ENCODE measurements at regions not wholly inside any gene's neighbourhood (a gene's known extent, or its start where the extent isn't known, plus 50 kb on each side); places are given as distances from the start of the nearest gene placed in this dataset.

GRCh38 chr13:53200498-53201453 lies 172.2 kb downstream of the OLFM4 start:
- peak; percentile 17 to 48 (median 45) for DNase-seq (ENCODE audit: low read depth in 4 of 4, low spot score in 2 of 4)

GRCh38 chr13:53201454-53202225 lies 173.0 kb downstream of the OLFM4 start:
- no peak for DNase-seq (ENCODE audit: low read depth in 4 of 4, low spot score in 2 of 4)

- no peak for DNase-seq (ENCODE audit: low read depth in 4 of 4, low spot score in 2 of 4)
Observed at GRCh38 chr13:53204598-53204997, 176.0 kb downstream of the OLFM4 start.

- no peak for DNase-seq (ENCODE audit: low read depth in 4 of 4, low spot score in 2 of 4)
Observed at GRCh38 chr13:53206455-53206854, 177.8 kb downstream of the OLFM4 start.

- DNase-seq (ENCODE audit: low read depth in 4 of 4, low spot score in 2 of 4): no peak
Observed at GRCh38 chr13:53207556-53207955, 178.9 kb downstream of the OLFM4 start.

- DNase-seq (ENCODE audit: low read depth in 4 of 4, low spot score in 2 of 4): no peak
Observed at GRCh38 chr13:53214433-53214832, 185.8 kb downstream of the OLFM4 start.

GRCh38 chr13:53215563-53215962 lies 186.9 kb downstream of the OLFM4 start:
- DNase-seq (ENCODE audit: low read depth in 4 of 4, low spot score in 2 of 4): no peak

- no peak for DNase-seq (ENCODE audit: low read depth in 4 of 4, low spot score in 2 of 4)
Observed at GRCh38 chr13:53216773-53217172, 188.2 kb downstream of the OLFM4 start.

GRCh38 chr13:53217194-53217593 lies 188.6 kb downstream of the OLFM4 start:
- no peak for DNase-seq (ENCODE audit: low read depth in 4 of 4, low spot score in 2 of 4)

- no peak for DNase-seq (ENCODE audit: low read depth in 4 of 4, low spot score in 2 of 4)
Observed at GRCh38 chr13:53220038-53220437, 191.4 kb downstream of the OLFM4 start.

GRCh38 chr13:53237696-53238095 lies 209.1 kb downstream of the OLFM4 start:
- DNase-seq (ENCODE audit: low read depth in 4 of 4, low spot score in 2 of 4): no peak

- DNase-seq (ENCODE audit: low read depth in 4 of 4, low spot score in 2 of 4): no peak
Observed at GRCh38 chr13:53238261-53238660, 209.6 kb downstream of the OLFM4 start.

GRCh38 chr13:53240401-53241025 lies 211.9 kb downstream of the OLFM4 start:
- DNase-seq (ENCODE audit: low read depth in 4 of 4, low spot score in 2 of 4): peak in 1 of 4 donors; percentile 37

GRCh38 chr13:53241891-53242348 lies 213.3 kb downstream of the OLFM4 start:
- no peak for DNase-seq (ENCODE audit: low read depth in 4 of 4, low spot score in 2 of 4)

GRCh38 chr13:53249236-53249635 lies 220.6 kb downstream of the OLFM4 start:
- no peak for DNase-seq (ENCODE audit: low read depth in 4 of 4, low spot score in 2 of 4)

GRCh38 chr13:53250272-53250875 lies 221.8 kb downstream of the OLFM4 start:
- DNase-seq (ENCODE audit: low read depth in 4 of 4, low spot score in 2 of 4): peak in 3 of 4 donors; percentile 44 to 72 (median 60)

GRCh38 chr13:53250977-53251376 lies 222.4 kb downstream of the OLFM4 start:
- no peak for DNase-seq (ENCODE audit: low read depth in 4 of 4, low spot score in 2 of 4)

- peak in 1 of 4 donors; percentile 38 for DNase-seq (ENCODE audit: low read depth in 4 of 4, low spot score in 2 of 4)
Observed at GRCh38 chr13:53254500-53254899, 225.9 kb downstream of the OLFM4 start.

GRCh38 chr13:53255795-53256194 lies 227.2 kb downstream of the OLFM4 start:
- no peak for DNase-seq (ENCODE audit: low read depth in 4 of 4, low spot score in 2 of 4)

- DNase-seq (ENCODE audit: low read depth in 4 of 4, low spot score in 2 of 4): no peak
Observed at GRCh38 chr13:53260594-53260993, 232.0 kb downstream of the OLFM4 start.
